BLaER1 treated with 17β-estradiol and CSF1 and Interleukin-3, amounts not matched to agents 10 nM and 100 nM (cell line): ENCODE measurements at regions not wholly inside any gene's neighbourhood (a gene's known extent, or its start where the extent isn't known, plus 50 kb on each side); places are given as distances from the start of the nearest gene placed in this dataset.
"Not testable (repeated sequence)": the region's sequence is repeated elsewhere in the genome, so short reads cannot be mapped to it uniquely, and the experiment has no call there.

Experiments used
- H3K27ac ChIP-seq, 11 experiments: shearing (Covaris generic); formaldehyde crosslinking; 2 replicates each; pipeline ENCODE4 v1.8.1; 2022
- H3K27me3 ChIP-seq, 11 experiments: shearing (Covaris generic); formaldehyde crosslinking; 2 replicates each; pipeline ENCODE4 v1.8.1; 2022
- H3K36me3 ChIP-seq, 11 experiments: shearing (Covaris generic); formaldehyde crosslinking; 2 replicates each; pipeline ENCODE4 v1.8.1; 2022
- H3K4me1 ChIP-seq, 10 experiments: shearing (Covaris generic); formaldehyde crosslinking; 2 replicates each; pipeline ENCODE4 v1.8.1; 2022
- H3K4me2 ChIP-seq, 11 experiments: shearing (Covaris generic); formaldehyde crosslinking; 2 replicates each; pipeline ENCODE4 v1.8.1; 2022
- H3K4me3 ChIP-seq, 10 experiments: shearing (Covaris generic); formaldehyde crosslinking; 2 replicates each; pipeline ENCODE4 v1.8.1; 2022
- H3K9ac ChIP-seq, 11 experiments: shearing (Covaris generic); formaldehyde crosslinking; 2 replicates each; pipeline ENCODE4 v1.8.1; 2022
- H3K9me3 ChIP-seq, 11 experiments: shearing (Covaris generic); formaldehyde crosslinking; replicated peaks in 1 of 11; 2 replicates each; pipeline ENCODE4 v1.8.1; 2022
- H4K20me1 ChIP-seq, 11 experiments: shearing (Covaris generic); formaldehyde crosslinking; 2 replicates each; pipeline ENCODE4 v1.8.1; 2022
- Cebpa-rat ChIP-seq, 11 experiments: shearing (Covaris generic); IDR thresholded peaks; 2 replicates each; pipeline ENCODE4 v1.8.1; 2022

- H3K27ac ChIP-seq: no peak overlapping the region
These were observed 136.3 kb downstream of the TMEM144 start for GRCh38 chr4:158346576-158346975.

DNA sequence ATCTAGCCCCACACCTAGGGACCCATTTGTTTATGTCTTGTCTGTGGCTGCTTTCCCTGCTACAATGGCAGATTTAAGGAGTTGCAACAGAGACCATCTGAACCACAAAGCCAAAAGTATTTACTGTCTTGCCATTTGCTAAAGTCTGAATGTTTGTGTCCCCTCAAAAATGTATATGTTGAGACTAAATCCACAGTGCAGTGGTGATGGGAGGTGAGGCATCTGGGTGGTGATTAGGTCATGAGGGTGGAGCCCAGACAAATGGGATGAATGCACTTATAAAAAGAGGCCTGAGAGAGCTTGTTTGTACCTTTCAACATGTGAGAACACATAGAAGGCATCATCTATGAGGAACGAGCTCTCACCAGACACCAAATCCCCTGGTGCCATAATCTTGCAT lies 137.3 kb downstream of the TMEM144 start:
- no peaks in the 10 kb centered on the region for H3K4me1 ChIP-seq
- H3K4me3 ChIP-seq: no peak overlapping the region
- H3K36me3 ChIP-seq: no peaks in the 10 kb centered on the region

More at GRCh38 chr4:158346576-158346975, 136.3 kb downstream of the TMEM144 start:
- no peak overlapping the region for H3K4me3 ChIP-seq
- H3K4me1 ChIP-seq: no peaks in the 10 kb centered on the region
- H3K4me2 ChIP-seq: no peak overlapping the region
- H3K9ac ChIP-seq: no peak overlapping the region
- H4K20me1 ChIP-seq: no peaks in the 10 kb centered on the region
- H3K9me3 ChIP-seq: no peaks in the 10 kb centered on the region
- no peaks in the 10 kb centered on the region for H3K36me3 ChIP-seq
- no peak for TF ChIP-seq Cebpa-rat (IDR thresholded peaks at IDR 0.05)
- no peaks in the 10 kb centered on the region for H3K27me3 ChIP-seq

GRCh38 chr4:158350161-158350560 lies 139.9 kb downstream of the TMEM144 start:
- Histone ChIP-seq H4K20me1 (no peaks in the 10 kb centered on the region), H3K36me3 (no peaks in the 10 kb centered on the region), H3K4me3 (no peak overlapping the region), H3K27me3 (no peaks in the 10 kb centered on the region), H3K4me1 (no peaks in the 10 kb centered on the region), H3K4me2 (no peak overlapping the region), H3K9ac (no peak overlapping the region), H3K9me3 (no peaks in the 10 kb centered on the region), H3K27ac (no peak overlapping the region)
- no peak for TF ChIP-seq Cebpa-rat (IDR thresholded peaks at IDR 0.05)

More for the DNA sequence above, 137.3 kb downstream of the TMEM144 start:
- no peak overlapping the region for H3K4me2 ChIP-seq
- no peak for TF ChIP-seq Cebpa-rat (IDR thresholded peaks at IDR 0.05)
- H3K9ac ChIP-seq: no peak overlapping the region
- no peak overlapping the region for H3K27ac ChIP-seq
- H3K27me3 ChIP-seq: no peaks in the 10 kb centered on the region
- H3K9me3 ChIP-seq: no peaks in the 10 kb centered on the region
- H4K20me1 ChIP-seq: no peaks in the 10 kb centered on the region

- Histone ChIP-seq H3K4me1 (no peaks in the 10 kb centered on the region), H3K27me3 (no peaks in the 10 kb centered on the region), H3K9me3 (peaks cover 0 to 6% (median 0%) of the 10 kb centered on the region in 11 experiments; a peak in 3 of 22 replicates), H3K27ac (no peak overlapping the region), H3K36me3 (no peaks in the 10 kb centered on the region), H3K4me2 (no peak overlapping the region), H3K4me3 (no peak overlapping the region), H3K9ac (no peak overlapping the region), H4K20me1 (no peaks in the 10 kb centered on the region)
- no peak for TF ChIP-seq Cebpa-rat (IDR thresholded peaks at IDR 0.05)
These were observed 143.4 kb downstream of the TMEM144 start for GRCh38 chr4:158353541-158354304.

DNA sequence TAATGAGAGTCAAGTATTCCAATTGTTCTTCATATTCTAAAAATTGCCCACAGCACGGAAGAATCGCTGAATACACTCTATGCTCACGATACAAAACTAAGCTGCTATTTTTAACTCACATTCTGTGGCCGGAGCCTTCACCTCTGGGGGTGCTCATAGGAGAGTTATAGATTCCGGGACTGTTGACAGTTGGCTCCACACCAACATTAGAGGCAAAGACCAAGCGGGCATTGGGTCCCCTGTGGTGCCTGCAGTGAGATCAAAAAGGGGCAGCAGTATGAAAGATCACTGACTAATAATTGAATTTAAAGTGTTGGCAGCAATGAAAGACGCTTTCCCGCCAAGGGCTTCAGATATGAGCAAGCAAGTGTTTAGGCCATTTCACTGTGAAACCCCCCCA lies 146.0 kb downstream of the TMEM144 start:
- H3K4me1 ChIP-seq: no peaks in the 10 kb centered on the region
- no peak overlapping the region for H3K9ac ChIP-seq
- H3K4me3 ChIP-seq: no peak overlapping the region
- no peaks in the 10 kb centered on the region for H4K20me1 ChIP-seq
- no peak overlapping the region for H3K27ac ChIP-seq
- peaks cover 0 to 6% (median 0%) of the 10 kb centered on the region in 11 experiments; a peak in 4 of 22 replicates for H3K9me3 ChIP-seq
- no peaks in the 10 kb centered on the region for H3K36me3 ChIP-seq
- no peaks in the 10 kb centered on the region for H3K27me3 ChIP-seq
- TF ChIP-seq Cebpa-rat (IDR thresholded peaks at IDR 0.05): no peak
- H3K4me2 ChIP-seq: no peak overlapping the region

- not testable (repeated sequence) for H3K4me2 ChIP-seq, H3K9ac ChIP-seq, H3K27me3 ChIP-seq, H3K4me3 ChIP-seq, H3K9me3 ChIP-seq, H3K27ac ChIP-seq, H3K4me1 ChIP-seq, H4K20me1 ChIP-seq, H3K36me3 ChIP-seq
These were observed 153.7 kb upstream of the RXFP1 start for GRCh38 chr4:158367932-158368441.

DNA sequence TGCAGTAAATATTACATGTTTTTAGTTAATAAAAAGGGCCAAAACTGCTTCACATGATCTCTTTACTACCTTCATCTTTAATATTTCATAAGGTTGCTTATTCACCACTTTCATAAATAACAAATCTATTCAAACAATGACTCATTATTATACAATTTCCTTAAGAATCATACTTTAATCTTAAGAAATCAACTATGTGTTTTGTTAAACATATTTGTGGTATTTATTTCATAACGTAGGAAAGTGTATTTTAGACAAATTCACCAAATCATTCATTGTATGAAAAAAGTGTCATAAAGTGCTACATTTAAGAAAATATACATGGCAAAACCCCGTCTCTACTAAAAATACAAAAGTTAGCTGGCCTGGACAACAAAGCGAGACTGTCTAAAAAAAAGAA lies 150.5 kb upstream of the RXFP1 start:
- no peaks in the 10 kb centered on the region for H3K36me3 ChIP-seq
- H3K4me1 ChIP-seq: no peaks in the 10 kb centered on the region
- no peak overlapping the region for H3K27ac ChIP-seq
- H3K9ac ChIP-seq: no peak overlapping the region
- no peak for TF ChIP-seq Cebpa-rat (IDR thresholded peaks at IDR 0.05)
- H3K27me3 ChIP-seq: no peaks in the 10 kb centered on the region
- no peaks in the 10 kb centered on the region for H4K20me1 ChIP-seq
- H3K9me3 ChIP-seq: no peaks in the 10 kb centered on the region
- H3K4me2 ChIP-seq: no peak overlapping the region
- H3K4me3 ChIP-seq: no peak overlapping the region

- no peaks in the 10 kb centered on the region for H3K27me3 ChIP-seq
- H3K4me2 ChIP-seq: no peak overlapping the region
- H3K27ac ChIP-seq: no peak overlapping the region
- no peak for TF ChIP-seq Cebpa-rat (IDR thresholded peaks at IDR 0.05)
- H3K36me3 ChIP-seq: no peaks in the 10 kb centered on the region
- H3K4me3 ChIP-seq: no peak overlapping the region
- H3K9me3 ChIP-seq: peaks cover 0 to 5% (median 2%) of the 10 kb centered on the region in 11 experiments; a peak in 10 of 22 replicates
- no peaks in the 10 kb centered on the region for H3K4me1 ChIP-seq
- H4K20me1 ChIP-seq: no peaks in the 10 kb centered on the region
- H3K9ac ChIP-seq: no peak overlapping the region
These were observed 147.4 kb upstream of the RXFP1 start for GRCh38 chr4:158374318-158374717.

- Histone ChIP-seq H3K9me3 (peaks cover 0 to 24% (median 13%) of the 10 kb centered on the region in 11 experiments; a peak in 14 of 22 replicates), H3K9ac (no peak overlapping the region), H3K4me2 (no peak overlapping the region), H3K4me3 (no peak overlapping the region), H3K27me3 (no peaks in the 10 kb centered on the region), H3K36me3 (no peaks in the 10 kb centered on the region), H4K20me1 (no peaks in the 10 kb centered on the region), H3K4me1 (no peaks in the 10 kb centered on the region), H3K27ac (no peak overlapping the region)
- no peak for TF ChIP-seq Cebpa-rat (IDR thresholded peaks at IDR 0.05)
These were observed 145.4 kb upstream of the RXFP1 start for GRCh38 chr4:158376106-158376840.
